Gastroesophageal sphincter (tissue), 3 donors: ENCODE measurements at regions not wholly inside any gene's neighbourhood (a gene's known extent, or its start where the extent isn't known, plus 50 kb on each side); places are given as distances from the start of the nearest gene placed in this dataset.

ENCODE experiments used
- CTCF ChIP-seq, 4 experiments: fragments of 200-600 bp in 2 of 4; fragments of 450-650 bp in 2 of 4; sonication (generic) in 1 of 4; IDR thresholded peaks; one replicate each; pipeline ENCODE4 v1.5.1; 2017 to 2019; ENCODE audit warnings: antibody characterized with exemption in 4 of 4, mild to moderate bottlenecking in 2 of 4, moderate library complexity in 2 of 4
- EP300 ChIP-seq: sonication (generic); formaldehyde crosslinking; IDR thresholded peaks from one replicate; pipeline ENCODE4 v1.6.1; 2017; ENCODE audit warnings: antibody characterized with exemption, mild to moderate bottlenecking
- POLR2A ChIP-seq, 2 donors: fragments of 450-650 bp; IDR thresholded peaks; one replicate each; pipeline ENCODE4 v1.6.1; 2017; ENCODE audit warnings: antibody characterized with exemption in 2 of 2, mild to moderate bottlenecking in 2 of 2, moderate library complexity in 1 of 2

- no peak for TF ChIP-seq CTCF (IDR thresholded peaks at IDR 0.05)
- no peak for TF ChIP-seq EP300
- no peak for TF ChIP-seq POLR2A (IDR thresholded peaks at IDR 0.05)
These were observed 52.5 kb upstream of the CLDN10 start for GRCh38 chr13:95499811-95500712.
